ENCODE measurements at regions not wholly inside any gene's neighbourhood (a gene's known extent, or its start where the extent isn't known, plus 50 kb on each side); places are given as distances from the start of the nearest gene placed in this dataset.

GRCh38 chr4:156330436-156331031 is 376.9 kb upstream of the CTSO start:
- H3K9me3 ChIP-seq = no peaks in the 10 kb centered on the region
- no peak overlapping the region for H3K4me3 ChIP-seq
- no peak for DNase-seq
- intact Hi-C loops (cut with DNase I) = no loop called here
- peak; percentile 19 for ATAC-seq
- H3K27ac ChIP-seq = no peak overlapping the region
- no peaks in the 10 kb centered on the region for H3K36me3 ChIP-seq
- H3K4me1 ChIP-seq = no peaks in the 10 kb centered on the region
- no peaks in the 10 kb centered on the region for H3K27me3 ChIP-seq
- no peak for TF ChIP-seq CTCF (IDR thresholded peaks at IDR 0.05)

GRCh38 chr4:156329779-156330178 is 376.1 kb upstream of the CTSO start:
- peak; percentile 76 for ATAC-seq
- intact Hi-C loops (cut with DNase I) = no loop called here
- no peak for TF ChIP-seq CTCF (IDR thresholded peaks at IDR 0.05)
- DNase-seq = no peak
- H3K27me3 ChIP-seq = no peaks in the 10 kb centered on the region
- no peak overlapping the region for H3K27ac ChIP-seq
- H3K9me3 ChIP-seq = no peaks in the 10 kb centered on the region
- H3K4me1 ChIP-seq = no peaks in the 10 kb centered on the region
- H3K4me3 ChIP-seq = no peak overlapping the region
- H3K36me3 ChIP-seq = no peaks in the 10 kb centered on the region

- DNase-seq (no peak), ATAC-seq (no peak)
- no peak overlapping the region for H3K4me3 ChIP-seq
- TF ChIP-seq CTCF (IDR thresholded peaks at IDR 0.05) = no peak
- intact Hi-C loops (cut with DNase I) = no loop called here
- H3K27ac ChIP-seq = no peak overlapping the region
- no peaks in the 10 kb centered on the region for H3K27me3 ChIP-seq
- H3K36me3 ChIP-seq = no peaks in the 10 kb centered on the region
- H3K9me3 ChIP-seq = no peaks in the 10 kb centered on the region
- no peaks in the 10 kb centered on the region for H3K4me1 ChIP-seq
These were observed 375.2 kb upstream of the CTSO start for GRCh38 chr4:156328882-156329281.

GRCh38 chr4:156326246-156326645 is 372.6 kb upstream of the CTSO start:
- ATAC-seq (no peak), DNase-seq (no peak)
- Histone ChIP-seq H3K27me3 (no peaks in the 10 kb centered on the region), H3K4me1 (no peaks in the 10 kb centered on the region), H3K27ac (no peak overlapping the region), H3K36me3 (no peaks in the 10 kb centered on the region), H3K9me3 (no peaks in the 10 kb centered on the region), H3K4me3 (no peak overlapping the region)
- no peak for TF ChIP-seq CTCF (IDR thresholded peaks at IDR 0.05)
- intact Hi-C loops (cut with DNase I) = no loop called here

GRCh38 chr4:156322592-156322991 is 368.9 kb upstream of the CTSO start:
- H3K4me1 ChIP-seq = no peaks in the 10 kb centered on the region
- H3K9me3 ChIP-seq = no peaks in the 10 kb centered on the region
- ATAC-seq = no peak
- intact Hi-C loops (cut with DNase I) = no loop called here
- H3K27ac ChIP-seq = no peak overlapping the region
- H3K4me3 ChIP-seq = no peak overlapping the region
- DNase-seq = no peak
- no peaks in the 10 kb centered on the region for H3K36me3 ChIP-seq
- no peaks in the 10 kb centered on the region for H3K27me3 ChIP-seq
- TF ChIP-seq CTCF (IDR thresholded peaks at IDR 0.05) = no peak

- no peak for ATAC-seq
- intact Hi-C loops (cut with DNase I) = no loop called here
- H3K27me3 ChIP-seq = no peaks in the 10 kb centered on the region
These were observed 367.5 kb upstream of the CTSO start for GRCh38 chr4:156321203-156321602.

More at GRCh38 chr4:156321203-156321602, 367.5 kb upstream of the CTSO start:
- no peaks in the 10 kb centered on the region for H3K4me1 ChIP-seq
- peaks cover 3% of the 10 kb centered on the region for H3K9me3 ChIP-seq
- no peak for DNase-seq
- H3K4me3 ChIP-seq = no peak overlapping the region
- H3K36me3 ChIP-seq = no peaks in the 10 kb centered on the region
- no peak overlapping the region for H3K27ac ChIP-seq
- TF ChIP-seq CTCF (IDR thresholded peaks at IDR 0.05) = no peak
